ENCODE measurements at regions not wholly inside any gene's neighbourhood (a gene's known extent, or its start where the extent isn't known, plus 50 kb on each side); places are given as distances from the start of the nearest gene placed in this dataset.

DNA sequence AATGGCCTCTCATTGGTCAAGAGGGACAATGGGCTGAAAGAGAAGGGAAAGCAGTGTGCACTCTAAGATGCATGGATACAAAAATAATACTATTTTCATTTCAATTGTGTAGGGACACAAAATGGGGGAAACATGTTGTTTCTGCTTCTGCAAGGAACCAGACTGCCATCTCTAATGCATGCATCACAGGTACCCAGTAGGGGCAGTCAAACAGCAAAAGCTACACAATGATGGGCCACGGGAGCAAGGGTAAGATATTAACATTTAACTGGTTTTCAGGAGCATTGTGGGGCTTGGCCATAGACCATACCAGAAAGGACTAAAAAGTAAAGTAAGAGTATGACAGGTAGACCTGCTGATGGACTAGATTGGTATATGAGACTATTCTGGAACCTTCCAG lies 535.8 kb downstream of the SPATA31D1 start:
- no peaks in the 10 kb centered on the region for H4K20me1 ChIP-seq (ENCODE audit: low read depth)
- H3K27ac ChIP-seq = no peak overlapping the region
- H3K9me3 Mint-ChIP-seq = peaks cover 28% of the 10 kb centered on the region
- H3K4me2 ChIP-seq = no peak overlapping the region
- no peak overlapping the region for H3K27ac Mint-ChIP-seq
- no peak overlapping the region for H2AFZ ChIP-seq (replicated peaks)
- no peaks in the 10 kb centered on the region for H3K4me1 Mint-ChIP-seq
- H3K27me3 Mint-ChIP-seq (ENCODE audit: insufficient read depth, low read depth) = no peaks in the 10 kb centered on the region
- no peaks in the 10 kb centered on the region for H3F3A ChIP-seq (ENCODE audit: low read depth)
- H3K79me2 ChIP-seq (ENCODE audit: low read depth) = no peaks in the 10 kb centered on the region
- no peak for DNase-seq (ENCODE audit: low spot score)
- H3K4me1 ChIP-seq = no peaks in the 10 kb centered on the region
- H3K36me3 ChIP-seq = no peaks in the 10 kb centered on the region
- TF ChIP-seq EZH2 (IDR thresholded peaks at IDR 0.05) = no peak
- TF ChIP-seq, protein P1, sequence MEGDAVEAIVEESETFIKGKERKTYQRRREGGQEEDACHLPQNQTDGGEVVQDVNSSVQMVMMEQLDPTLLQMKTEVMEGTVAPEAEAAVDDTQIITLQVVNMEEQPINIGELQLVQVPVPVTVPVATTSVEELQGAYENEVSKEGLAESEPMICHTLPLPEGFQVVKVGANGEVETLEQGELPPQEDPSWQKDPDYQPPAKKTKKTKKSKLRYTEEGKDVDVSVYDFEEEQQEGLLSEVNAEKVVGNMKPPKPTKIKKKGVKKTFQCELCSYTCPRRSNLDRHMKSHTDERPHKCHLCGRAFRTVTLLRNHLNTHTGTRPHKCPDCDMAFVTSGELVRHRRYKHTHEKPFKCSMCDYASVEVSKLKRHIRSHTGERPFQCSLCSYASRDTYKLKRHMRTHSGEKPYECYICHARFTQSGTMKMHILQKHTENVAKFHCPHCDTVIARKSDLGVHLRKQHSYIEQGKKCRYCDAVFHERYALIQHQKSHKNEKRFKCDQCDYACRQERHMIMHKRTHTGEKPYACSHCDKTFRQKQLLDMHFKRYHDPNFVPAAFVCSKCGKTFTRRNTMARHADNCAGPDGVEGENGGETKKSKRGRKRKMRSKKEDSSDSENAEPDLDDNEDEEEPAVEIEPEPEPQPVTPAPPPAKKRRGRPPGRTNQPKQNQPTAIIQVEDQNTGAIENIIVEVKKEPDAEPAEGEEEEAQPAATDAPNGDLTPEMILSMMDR (IDR thresholded peaks at IDR 0.05) = peak; percentile 16
- H3K4me3 Mint-ChIP-seq = no peak overlapping the region
- H3K36me3 Mint-ChIP-seq = no peaks in the 10 kb centered on the region
- H3K4me3 ChIP-seq = no peak overlapping the region
- H3K9me3 ChIP-seq (ENCODE audit: low read depth) = no peaks in the 10 kb centered on the region
- no peak overlapping the region for H3K9ac ChIP-seq
- H3K27me3 ChIP-seq = no peaks in the 10 kb centered on the region

DNA sequence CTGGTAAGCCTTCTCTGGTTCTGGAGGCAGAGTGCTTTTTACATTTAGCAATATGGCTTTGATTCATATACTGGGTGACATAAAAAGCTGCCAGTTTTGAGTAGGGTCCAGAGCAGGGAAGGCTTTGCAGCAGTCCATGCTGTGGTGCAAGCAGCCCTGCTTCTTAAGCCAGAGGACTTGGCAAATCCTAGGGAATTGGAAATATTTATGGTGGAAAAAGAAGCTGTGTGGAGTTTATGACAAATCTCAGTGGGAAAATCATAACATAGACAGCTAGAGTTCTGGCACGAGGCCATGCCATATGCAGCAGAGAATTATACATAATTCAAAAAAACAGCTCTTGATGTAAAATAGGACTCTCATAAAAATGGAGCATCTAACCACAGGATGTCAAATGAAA lies 536.4 kb downstream of the RASEF start:
- TF ChIP-seq EZH2phosphoT487 (IDR thresholded peaks at IDR 0.05) (no peak), EZH2 (IDR thresholded peaks at IDR 0.05) (no peak)
- TF ChIP-seq, protein P1 (IDR thresholded peaks at IDR 0.05) = no peak
- H3K36me3 ChIP-seq = no peaks in the 10 kb centered on the region

GRCh38 chr9:82531795-82532194 lies 531.1 kb downstream of the RASEF start:
- Histone ChIP-seq H3K27me3 (no peaks in the 10 kb centered on the region), H2AFZ (replicated peaks) (no peak overlapping the region), H3K4me3 (no peak overlapping the region), H4K20me1 (ENCODE audit: low read depth) (no peaks in the 10 kb centered on the region), H3K9ac (no peak overlapping the region), H3K9me3 (ENCODE audit: low read depth) (no peaks in the 10 kb centered on the region), H3K36me3 (no peaks in the 10 kb centered on the region), H3F3A (ENCODE audit: low read depth) (no peaks in the 10 kb centered on the region), H3K79me2 (ENCODE audit: low read depth) (no peaks in the 10 kb centered on the region), H3K27ac (no peak overlapping the region), H3K4me2 (no peak overlapping the region), H3K4me1 (no peaks in the 10 kb centered on the region)
- H3K36me3 Mint-ChIP-seq = no peaks in the 10 kb centered on the region
- peaks cover 2% of the 10 kb centered on the region for H3K27me3 Mint-ChIP-seq (ENCODE audit: insufficient read depth, low read depth)
- no peak overlapping the region for H3K27ac Mint-ChIP-seq
- no peak overlapping the region for H3K4me3 Mint-ChIP-seq
- DNase-seq (ENCODE audit: low spot score) = no peak
- H3K4me1 Mint-ChIP-seq = no peaks in the 10 kb centered on the region
- peaks cover 17% of the 10 kb centered on the region for H3K9me3 Mint-ChIP-seq
- TF ChIP-seq, protein P1 (IDR thresholded peaks at IDR 0.05) = no peak
- TF ChIP-seq EZH2phosphoT487 (IDR thresholded peaks at IDR 0.05) (no peak), EZH2 (IDR thresholded peaks at IDR 0.05) (no peak)

More for the DNA sequence above, 536.4 kb downstream of the RASEF start:
- H3K79me2 ChIP-seq (ENCODE audit: low read depth) = no peaks in the 10 kb centered on the region
- Mint-ChIP-seq H3K4me1 (no peaks in the 10 kb centered on the region), H3K9me3 (peaks cover 28% of the 10 kb centered on the region), H3K36me3 (no peaks in the 10 kb centered on the region), H3K27me3 (ENCODE audit: insufficient read depth, low read depth) (no peaks in the 10 kb centered on the region), H3K4me3 (no peak overlapping the region), H3K27ac (no peak overlapping the region)
- no peak overlapping the region for H3K27ac ChIP-seq
- no peaks in the 10 kb centered on the region for H4K20me1 ChIP-seq (ENCODE audit: low read depth)
- no peaks in the 10 kb centered on the region for H3K27me3 ChIP-seq
- no peak overlapping the region for H3K4me2 ChIP-seq
- no peak overlapping the region for H2AFZ ChIP-seq (replicated peaks)
- no peaks in the 10 kb centered on the region for H3K4me1 ChIP-seq
- no peak overlapping the region for H3K9ac ChIP-seq
- DNase-seq (ENCODE audit: low spot score) = no peak
- H3K4me3 ChIP-seq = no peak overlapping the region
- no peaks in the 10 kb centered on the region for H3K9me3 ChIP-seq (ENCODE audit: low read depth)
- H3F3A ChIP-seq (ENCODE audit: low read depth) = no peaks in the 10 kb centered on the region
